ENCODE measurements at regions not wholly inside any gene's neighbourhood (a gene's known extent, or its start where the extent isn't known, plus 50 kb on each side); places are given as distances from the start of the nearest gene placed in this dataset.
"Not testable (repeated sequence)": the region's sequence is repeated elsewhere in the genome, so short reads cannot be mapped to it uniquely, and the experiment has no call there.

GRCh38 chrX:122910697-122911096 is 273.4 kb upstream of the GRIA3 start:
- DNase-seq (ENCODE audit: low read depth) = no peak

GRCh38 chrX:122913134-122913533 is 270.9 kb upstream of the GRIA3 start:
- no peak for DNase-seq (ENCODE audit: low read depth)

- no peak for DNase-seq (ENCODE audit: low read depth)
Observed at GRCh38 chrX:122913764-122914163, 270.3 kb upstream of the GRIA3 start.

- no peak for DNase-seq (ENCODE audit: low read depth)
Observed at GRCh38 chrX:122914256-122914655, 269.8 kb upstream of the GRIA3 start.

GRCh38 chrX:122934131-122934530 is 249.9 kb upstream of the GRIA3 start:
- DNase-seq (ENCODE audit: low read depth) = no peak

- DNase-seq (ENCODE audit: low read depth) = no peak
Observed at GRCh38 chrX:122940199-122940598, 243.9 kb upstream of the GRIA3 start.

GRCh38 chrX:122941806-122942205 is 242.3 kb upstream of the GRIA3 start:
- DNase-seq (ENCODE audit: low read depth) = no peak

- no peak for DNase-seq (ENCODE audit: low read depth)
Observed at GRCh38 chrX:122943918-122944317, 240.2 kb upstream of the GRIA3 start.

GRCh38 chrX:122945328-122945727 is 238.8 kb upstream of the GRIA3 start:
- DNase-seq (ENCODE audit: low read depth) = no peak

- no peak for DNase-seq (ENCODE audit: low read depth)
Observed at GRCh38 chrX:122972604-122973003, 211.5 kb upstream of the GRIA3 start.

GRCh38 chrX:122982521-122982920 is 201.6 kb upstream of the GRIA3 start:
- no peak for DNase-seq (ENCODE audit: low read depth)

- not testable (repeated sequence) for DNase-seq (ENCODE audit: low read depth)
Observed at GRCh38 chrX:123002844-123003243, 181.2 kb upstream of the GRIA3 start.

- DNase-seq (ENCODE audit: low read depth) = no peak
Observed at GRCh38 chrX:123013141-123013540, 170.9 kb upstream of the GRIA3 start.

GRCh38 chrX:123036401-123036800 is 147.7 kb upstream of the GRIA3 start:
- DNase-seq (ENCODE audit: low read depth) = no peak

- no peak for DNase-seq (ENCODE audit: low read depth)
Observed at GRCh38 chrX:123049071-123049625, 134.9 kb upstream of the GRIA3 start.

- no peak for DNase-seq (ENCODE audit: low read depth)
Observed at GRCh38 chrX:123060986-123061385, 123.1 kb upstream of the GRIA3 start.

- no peak for DNase-seq (ENCODE audit: low read depth)
Observed at GRCh38 chrX:123064053-123064452, 120.0 kb upstream of the GRIA3 start.

GRCh38 chrX:123072686-123073385 is 111.2 kb upstream of the GRIA3 start:
- no peak for DNase-seq (ENCODE audit: low read depth)

- no peak for DNase-seq (ENCODE audit: low read depth)
Observed at GRCh38 chrX:123075947-123076561, 108.0 kb upstream of the GRIA3 start.

- no peak for DNase-seq (ENCODE audit: low read depth)
Observed at GRCh38 chrX:123077631-123078030, 106.4 kb upstream of the GRIA3 start.

- DNase-seq (ENCODE audit: low read depth) = no peak
Observed at GRCh38 chrX:123080065-123080464, 104.0 kb upstream of the GRIA3 start.

GRCh38 chrX:123081776-123082175 is 102.3 kb upstream of the GRIA3 start:
- DNase-seq (ENCODE audit: low read depth) = no peak

- peak; percentile 25 for DNase-seq (ENCODE audit: low read depth)
Observed at GRCh38 chrX:123083924-123084323, 100.2 kb upstream of the GRIA3 start.

- peak; percentile 44 for DNase-seq (ENCODE audit: low read depth)
Observed at GRCh38 chrX:123084797-123085196, 99.3 kb upstream of the GRIA3 start.
